H9 (cell line): ENCODE measurements at regions not wholly inside any gene's neighbourhood (a gene's known extent, or its start where the extent isn't known, plus 50 kb on each side); places are given as distances from the start of the nearest gene placed in this dataset.

Source experiments
- DNase-seq: peaks from one replicate; pipeline ENCODE4 v3.0.0-alpha.2; 2017
- H2AFZ ChIP-seq: one replicate; pipeline ENCODE4 v1.6.1; 2013; ENCODE audit warnings: mild to moderate bottlenecking, low read length, control low read depth, moderate library complexity
- H2AK5ac ChIP-seq: 2 replicates; pipeline ENCODE4 v1.6.1; 2013; ENCODE audit warnings: low read length, control low read depth, mixed read lengths; ENCODE audit not compliant: insufficient read length
- H2BK120ac ChIP-seq: one replicate; pipeline ENCODE4 v1.6.1; 2013; ENCODE audit warnings: low read depth, mild to moderate bottlenecking, low read length, control low read depth, inconsistent platforms; ENCODE audit not compliant: poor library complexity, severe bottlenecking
- H2BK12ac ChIP-seq: 2 replicates; pipeline ENCODE4 v1.6.1; 2013; ENCODE audit warnings: low read length, control low read depth, mixed read lengths, low read depth; ENCODE audit not compliant: insufficient read length
- H2BK15ac ChIP-seq: 2 replicates; pipeline ENCODE4 v1.6.1; 2013; ENCODE audit warnings: low read depth, low read length, control low read depth
- H2BK20ac ChIP-seq: one replicate; pipeline ENCODE4 v1.6.1; 2013; ENCODE audit warnings: low read depth, mild to moderate bottlenecking, low read length, control low read depth, inconsistent platforms; ENCODE audit not compliant: poor library complexity, severe bottlenecking
- H2BK5ac ChIP-seq: 2 replicates; pipeline ENCODE4 v1.6.1; 2013; ENCODE audit warnings: low read length, control low read depth, mixed read lengths; ENCODE audit not compliant: insufficient read length
- H3K14ac ChIP-seq: 2 replicates; pipeline ENCODE4 v1.6.1; 2013; ENCODE audit warnings: low read length, control low read depth; ENCODE audit not compliant: insufficient read depth
- H3K18ac ChIP-seq: 2 replicates; pipeline ENCODE4 v1.6.1; 2013; ENCODE audit warnings: low read depth, mild to moderate bottlenecking, mixed read lengths, low read length, control low read depth; ENCODE audit not compliant: insufficient read length
- H3K23ac ChIP-seq: 2 replicates; pipeline ENCODE4 v1.6.1; 2013; ENCODE audit warnings: low read length, control low read depth, mixed read lengths, low read depth; ENCODE audit not compliant: insufficient read length
- H3K23me2 ChIP-seq: 2 replicates; pipeline ENCODE4 v1.6.1; 2013; ENCODE audit warnings: low read depth, mild to moderate bottlenecking, mixed read lengths, low read length, control low read depth; ENCODE audit not compliant: insufficient read length, poor library complexity, severe bottlenecking
- H3K27ac ChIP-seq: 2 replicates; pipeline ENCODE4 v1.5.1; 2013; ENCODE audit warnings: low read length, control low read depth, mixed read lengths, low read depth; ENCODE audit not compliant: insufficient read length
- H3K27me3 ChIP-seq: 2 replicates; pipeline ENCODE4 v1.6.1; 2013; ENCODE audit warnings: low read length, control low read depth, inconsistent platforms; ENCODE audit not compliant: insufficient read depth
- H3K4ac ChIP-seq: 2 replicates; pipeline ENCODE4 v1.6.1; 2013; ENCODE audit warnings: low read depth, mild to moderate bottlenecking, control low read depth, inconsistent platforms, low read length, moderate library complexity
- H3K4me1 ChIP-seq: 2 replicates; pipeline ENCODE4 v1.6.1; 2013; ENCODE audit warnings: low read length, control low read depth, inconsistent platforms; ENCODE audit not compliant: insufficient read depth
- H3K4me2 ChIP-seq: 2 replicates; pipeline ENCODE4 v1.6.1; 2013; ENCODE audit warnings: low read length, control low read depth, mixed read lengths; ENCODE audit not compliant: insufficient read length, insufficient read depth
- H3K56ac ChIP-seq: 2 replicates; pipeline ENCODE4 v1.6.1; 2013; ENCODE audit warnings: low read depth, mild to moderate bottlenecking, mixed read lengths, low read length, control low read depth; ENCODE audit not compliant: insufficient read length
- H3K79me1 ChIP-seq: 2 replicates; pipeline ENCODE4 v1.6.1; 2013; ENCODE audit warnings: low read depth, mild to moderate bottlenecking, moderate library complexity, low read length, control low read depth, inconsistent platforms; ENCODE audit not compliant: insufficient read depth, poor library complexity, severe bottlenecking
- H3K79me2 ChIP-seq: 2 replicates; pipeline ENCODE4 v1.6.1; 2013; ENCODE audit warnings: low read length, control low read depth, inconsistent platforms; ENCODE audit not compliant: insufficient read depth
- H3K9ac ChIP-seq: 2 replicates; pipeline ENCODE4 v1.6.1; 2013; ENCODE audit warnings: low read length, control low read depth, mixed read lengths; ENCODE audit not compliant: insufficient read length; ENCODE audit errors: extremely low read depth
- H3K9me3 ChIP-seq: one replicate; pipeline ENCODE4 v1.6.1; 2013; ENCODE audit warnings: low read depth, low read length, inconsistent platforms; ENCODE audit not compliant: control insufficient read depth
- H3T11ph ChIP-seq: one replicate; pipeline ENCODE4 v1.6.1; 2013; ENCODE audit warnings: mild to moderate bottlenecking, low read length, control low read depth, inconsistent platforms
- H4K20me1 ChIP-seq: one replicate; pipeline ENCODE4 v1.6.1; 2013; ENCODE audit not compliant: control insufficient read depth, insufficient read length, insufficient read depth
- H4K5ac ChIP-seq: 2 replicates; pipeline ENCODE4 v1.6.1; 2013; ENCODE audit warnings: low read depth, mild to moderate bottlenecking, mixed read lengths, low read length, control low read depth; ENCODE audit not compliant: insufficient read length
- H4K8ac ChIP-seq: replicated peaks from 2 replicates; pipeline ENCODE4 v1.6.1; 2013; ENCODE audit warnings: low read length, control low read depth, mixed read lengths, low read depth; ENCODE audit not compliant: insufficient read length
- H4K91ac ChIP-seq: 2 replicates; pipeline ENCODE4 v1.6.1; 2013; ENCODE audit warnings: low read depth, mild to moderate bottlenecking, moderate library complexity, mixed read lengths, low read length, control low read depth; ENCODE audit not compliant: insufficient read length
- H3K27ac Mint-ChIP-seq, 3 experiments: 2 replicates in 2 of 3; 3 replicates in 1 of 3; pipeline ENCODE4 v1.8.0; 2020 to 2021; ENCODE audit warnings: mixed read lengths in 3 of 3, mild to moderate bottlenecking in 1 of 3, moderate library complexity in 1 of 3
- H3K27me3 Mint-ChIP-seq: 2 replicates; pipeline ENCODE4 v1.8.0; 2021; ENCODE audit warnings: low read depth, mild to moderate bottlenecking, moderate library complexity, mixed read lengths
- H3K36me3 Mint-ChIP-seq, 3 experiments: 2 replicates in 2 of 3; 3 replicates in 1 of 3; pipeline ENCODE4 v1.8.0; 2020 to 2021; ENCODE audit warnings: low read depth in 3 of 3, mixed read lengths in 3 of 3; ENCODE audit not compliant: insufficient read depth in 1 of 3
- H3K4me1 Mint-ChIP-seq, 2 experiments: 2 replicates each; pipeline ENCODE4 v1.8.0; 2020; ENCODE audit warnings: mixed read lengths in 2 of 2
- H3K4me3 Mint-ChIP-seq, 2 experiments: 2 replicates in 1 of 2; 3 replicates in 1 of 2; pipeline ENCODE4 v1.8.0; 2020 to 2021; ENCODE audit warnings: mild to moderate bottlenecking in 2 of 2, mixed read lengths in 2 of 2, moderate library complexity in 1 of 2
- H3K9me3 Mint-ChIP-seq, 2 experiments: 2 replicates in 1 of 2; 3 replicates in 1 of 2; pipeline ENCODE4 v1.8.0; 2020; ENCODE audit warnings: mild to moderate bottlenecking in 2 of 2, mixed read lengths in 2 of 2, moderate library complexity in 1 of 2
- CTCF ChIP-seq: fragments of 200-600 bp; sonication (generic); conservative IDR thresholded peaks from 3 replicates; pipeline ENCODE4 v1.8.0; 2021; ENCODE audit warnings: antibody characterized with exemption, mild to moderate bottlenecking

- Histone ChIP-seq H4K91ac (no peak overlapping the region), H3K9me3 (no peaks in the 10 kb centered on the region), H4K8ac (no peak overlapping the region), H3K18ac (no peak overlapping the region), H2AFZ (no peak overlapping the region), H3K14ac (no peak overlapping the region), H2BK120ac (no peak overlapping the region), H2BK12ac (no peak overlapping the region), H4K20me1 (no peaks in the 10 kb centered on the region), H3K4me2 (no peak overlapping the region), H3K9ac (no peak overlapping the region), H3K4me1 (no peaks in the 10 kb centered on the region), H2BK20ac (no peak overlapping the region), H3K79me1 (no peaks in the 10 kb centered on the region), H2AK5ac (no peak overlapping the region), H2BK5ac (no peak overlapping the region), H3K4ac (no peak overlapping the region), H3K79me2 (no peaks in the 10 kb centered on the region), H3K27me3 (no peaks in the 10 kb centered on the region), H4K5ac (no peak overlapping the region), H3K56ac (no peak overlapping the region), H3K23ac (no peak overlapping the region), H3K23me2 (no peaks in the 10 kb centered on the region), H3K27ac (no peak overlapping the region), H2BK15ac (no peak overlapping the region), H3T11ph (no peak overlapping the region)
- H3K4me3 Mint-ChIP-seq = no peak overlapping the region
- TF ChIP-seq CTCF = no peak
- H3K9me3 Mint-ChIP-seq = no peaks in the 10 kb centered on the region
- no peaks in the 10 kb centered on the region for H3K36me3 Mint-ChIP-seq
- H3K27ac Mint-ChIP-seq = no peak overlapping the region
- H3K4me1 Mint-ChIP-seq = peaks cover 2 to 3% of the 10 kb centered on the region in 2 experiments; a peak in 3 of 4 replicates
- no peaks in the 10 kb centered on the region; the same call in 1 of the 2 replicates for H3K27me3 Mint-ChIP-seq
- no peak for DNase-seq
Measured at GRCh38 chr7:12954380-12955033, 267.1 kb downstream of the ARL4A start.
